CD4-positive, alpha-beta T cell treated with Interleukin-17A for 4 hours (primary cell): ENCODE measurements at regions not wholly inside any gene's neighbourhood (a gene's known extent, or its start where the extent isn't known, plus 50 kb on each side); places are given as distances from the start of the nearest gene placed in this dataset.
"Not testable (repeated sequence)": the region's sequence is repeated elsewhere in the genome, so short reads cannot be mapped to it uniquely, and the experiment has no call there.

Experiments used
- DNase-seq: peaks from one replicate; pipeline ENCODE4 v3.0.0-alpha.2; 2020; ENCODE audit warnings: mixed read lengths

DNA sequence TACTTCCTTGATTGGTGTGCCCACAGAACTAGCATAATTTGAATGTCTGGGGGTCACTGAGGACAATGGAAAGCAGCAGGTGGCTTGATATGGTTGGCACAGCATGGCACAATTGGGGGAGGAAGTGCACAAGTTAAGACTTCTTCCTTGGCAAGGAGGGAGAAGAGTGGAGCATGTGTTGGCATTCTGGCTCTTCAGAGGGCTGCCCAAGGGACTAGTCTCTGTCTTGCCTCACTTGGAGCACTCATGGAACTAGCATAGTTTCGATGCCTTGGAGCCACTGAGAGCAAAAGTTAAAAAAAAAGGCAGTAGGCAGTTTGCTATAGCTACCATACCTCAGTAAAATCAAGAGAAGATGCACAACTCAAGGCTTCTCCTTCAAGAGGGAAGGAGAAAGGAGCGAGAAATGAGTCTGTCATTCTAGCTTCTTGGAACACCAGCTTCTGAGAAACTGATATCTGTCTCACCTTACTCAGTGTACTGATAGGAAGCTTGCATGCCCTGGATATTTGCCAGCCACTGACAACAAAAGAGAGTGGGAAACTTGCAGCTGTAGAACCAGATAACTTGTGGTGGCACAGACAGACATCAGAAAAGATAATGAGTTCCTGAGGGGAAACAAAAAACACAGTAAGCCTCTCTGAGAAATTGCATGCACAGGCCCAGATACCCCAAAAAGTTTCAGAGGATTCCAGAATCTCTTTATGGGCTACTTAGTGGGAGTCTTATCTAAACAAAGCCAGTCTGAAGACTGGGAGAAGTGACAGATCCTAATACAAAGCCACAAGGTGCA, 207.5 kb upstream of the SAMSN1 start:
- DNase-seq: no peak

DNA sequence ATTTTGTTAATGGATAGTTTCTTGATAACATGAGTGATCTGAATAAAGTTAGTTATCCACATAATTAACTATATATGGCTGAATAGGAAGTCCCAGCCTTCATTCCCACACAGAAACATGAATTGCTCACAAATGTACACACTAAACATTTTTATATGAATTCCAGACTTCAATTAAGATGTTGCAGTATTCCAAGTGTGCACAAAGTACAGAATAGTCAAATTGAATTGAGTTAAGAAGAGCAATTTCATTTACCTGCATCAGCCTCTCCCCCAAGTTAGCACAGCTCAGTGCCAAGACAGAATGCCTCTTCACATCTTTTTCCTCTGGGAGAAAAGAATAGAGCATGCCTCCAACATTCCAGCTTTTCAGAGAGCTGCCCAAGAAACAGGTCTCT, 207.0 kb upstream of the SAMSN1 start:
- no peak for DNase-seq

DNA sequence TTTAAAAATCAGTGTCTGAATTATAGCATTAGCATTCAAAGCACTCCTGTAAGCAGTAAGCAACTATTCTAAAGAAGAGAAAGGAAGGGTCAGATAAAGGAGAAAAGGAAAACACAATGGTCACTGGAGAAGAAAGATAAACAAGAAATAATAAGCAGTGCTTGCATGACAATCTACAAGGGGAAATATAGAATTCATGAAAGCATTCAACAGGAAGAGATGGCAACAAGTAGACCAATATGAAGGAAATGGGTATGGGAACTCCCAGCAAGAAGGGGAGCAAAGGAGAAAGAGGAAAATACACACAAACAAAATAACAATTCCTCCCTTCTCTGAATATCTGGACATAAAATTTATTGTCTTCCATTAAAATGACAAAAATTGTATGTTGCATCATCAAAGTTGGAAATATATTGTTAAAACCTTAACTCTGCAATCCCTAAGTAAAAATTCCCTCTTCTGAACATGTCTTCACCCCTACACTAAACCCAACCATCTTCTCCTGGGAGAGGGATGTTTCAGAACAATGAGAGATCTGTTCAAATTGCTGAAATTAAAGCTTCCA, 206.3 kb upstream of the SAMSN1 start:
- no peak for DNase-seq

DNA sequence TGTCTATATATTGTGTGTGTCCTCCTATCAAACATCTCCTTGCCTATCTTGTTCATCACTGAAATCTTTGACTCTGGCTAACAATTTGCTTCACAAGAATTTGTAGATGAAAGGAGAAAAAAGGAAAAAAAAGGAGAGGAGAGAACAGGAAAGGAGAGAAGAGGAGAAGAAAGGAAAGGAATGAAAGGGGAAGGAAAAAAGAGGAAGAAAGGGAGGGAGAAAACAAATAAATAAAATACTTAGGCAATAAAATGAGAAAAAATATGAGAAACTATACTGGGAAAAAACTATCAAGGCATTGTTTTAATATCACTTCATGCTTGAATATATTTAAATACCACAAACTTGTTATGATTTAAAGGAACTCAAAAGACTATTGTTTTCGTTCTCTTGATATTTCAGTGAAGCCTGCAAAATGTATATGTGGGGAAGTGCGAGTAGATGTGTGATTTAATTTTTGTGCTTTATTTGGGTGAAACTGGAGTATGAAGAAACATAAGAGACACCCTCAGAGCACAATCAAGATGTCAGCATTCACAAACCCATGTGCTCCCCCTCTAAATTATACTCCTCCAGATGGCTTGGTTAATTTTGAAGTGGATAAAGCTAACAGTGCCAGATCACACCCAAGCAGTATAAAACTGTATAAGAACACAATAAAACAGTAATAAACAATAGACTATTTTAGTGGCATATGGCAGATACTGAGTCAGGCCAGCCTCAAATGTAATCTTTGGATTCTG, 205.7 kb upstream of the SAMSN1 start:
- no peak for DNase-seq

DNA sequence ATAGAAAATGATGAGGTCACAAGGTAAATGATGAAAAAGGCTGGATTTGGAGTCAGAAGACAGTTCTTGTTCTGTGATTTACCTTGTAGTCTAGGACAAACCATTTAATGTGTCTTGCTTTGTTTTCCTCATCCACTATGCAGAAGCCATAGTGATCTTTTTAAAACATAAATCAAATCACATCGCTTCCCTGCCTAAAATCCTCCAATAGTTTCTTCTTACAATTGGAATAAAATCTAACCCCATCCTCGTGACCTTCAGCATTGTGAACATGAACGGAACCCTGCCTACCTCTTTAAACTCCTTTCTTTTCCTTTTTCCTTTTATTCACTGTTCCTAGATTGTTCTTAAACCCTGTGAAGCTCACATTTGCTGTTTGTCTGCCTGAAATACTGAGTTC, 204.9 kb upstream of the SAMSN1 start:
- DNase-seq: no peak

DNA sequence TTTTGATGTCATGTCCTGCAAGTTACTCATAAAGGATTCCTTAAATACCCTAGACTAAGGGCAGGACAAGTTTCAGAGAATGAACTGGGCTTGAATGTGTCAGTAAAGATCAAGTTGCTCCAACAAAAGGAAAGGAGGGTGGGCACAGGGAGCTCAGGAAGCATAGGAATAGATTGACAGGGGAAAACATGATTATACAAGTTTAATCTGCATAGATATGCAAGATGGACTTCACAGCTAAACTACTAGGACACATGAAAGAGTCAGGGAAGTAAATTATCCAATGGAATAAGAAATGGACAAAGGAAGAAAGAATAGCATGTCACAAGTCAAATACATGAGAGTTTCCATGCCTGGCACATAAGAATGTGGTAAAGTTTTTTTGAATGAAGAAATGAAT, 203.9 kb upstream of the SAMSN1 start:
- DNase-seq: no peak

DNA sequence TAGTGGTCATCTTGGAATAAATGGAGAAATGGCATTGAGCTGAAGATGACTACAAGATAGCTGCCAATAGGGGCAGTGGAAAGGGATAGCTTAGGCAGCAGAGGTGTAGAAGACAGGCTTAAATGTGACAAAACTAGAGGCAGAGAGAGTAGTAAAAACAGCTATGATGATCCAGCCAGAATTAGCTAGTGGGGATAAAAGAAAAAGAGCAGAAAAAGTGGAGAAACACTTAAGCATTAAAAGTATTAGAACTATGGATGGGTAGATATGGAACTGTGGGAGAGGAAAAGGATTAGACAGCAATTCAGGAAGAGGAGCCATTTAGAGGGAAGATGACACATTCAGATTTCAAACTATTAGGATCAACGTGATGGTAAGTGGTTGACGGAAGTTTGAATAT, 202.5 kb upstream of the SAMSN1 start:
- DNase-seq: no peak

DNA sequence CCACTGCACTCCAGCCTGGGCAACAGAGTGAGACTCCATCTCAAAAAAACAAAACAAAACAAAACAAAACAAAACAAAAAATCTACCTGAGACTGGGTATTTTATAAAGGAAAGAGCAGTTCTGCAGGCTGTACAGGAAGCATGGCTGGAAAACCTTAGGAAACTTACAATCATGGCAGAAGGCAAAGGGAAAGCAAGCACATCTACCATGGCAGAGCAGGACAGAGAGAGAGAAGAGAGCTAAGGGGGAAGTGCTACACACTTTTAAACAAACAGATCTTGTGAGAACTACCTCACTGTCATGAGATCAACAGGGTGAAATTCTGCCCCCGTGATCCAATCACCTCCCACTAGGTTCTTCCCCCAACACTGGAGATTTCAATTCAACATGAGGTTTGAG, 198.3 kb upstream of the SAMSN1 start:
- DNase-seq: no peak

DNA sequence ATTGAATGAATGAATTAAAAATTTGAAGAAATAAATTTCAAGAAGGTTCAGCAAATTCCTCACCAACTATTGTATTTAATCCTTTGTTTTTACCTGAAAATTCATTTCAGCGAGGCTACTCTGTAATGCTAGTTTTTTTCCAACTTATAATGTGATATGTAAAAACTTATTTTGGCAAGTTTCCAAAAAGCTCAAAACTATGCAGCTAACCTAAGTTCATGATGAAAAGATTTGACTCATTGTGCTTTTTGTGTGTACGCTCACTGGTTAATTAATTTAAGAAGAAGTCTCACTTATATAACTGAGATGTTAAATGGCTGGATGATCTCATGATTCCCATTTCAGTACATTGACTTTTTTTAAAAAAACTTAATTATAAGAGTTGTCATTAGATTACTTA, 196.0 kb upstream of the SAMSN1 start:
- no peak for DNase-seq

DNA sequence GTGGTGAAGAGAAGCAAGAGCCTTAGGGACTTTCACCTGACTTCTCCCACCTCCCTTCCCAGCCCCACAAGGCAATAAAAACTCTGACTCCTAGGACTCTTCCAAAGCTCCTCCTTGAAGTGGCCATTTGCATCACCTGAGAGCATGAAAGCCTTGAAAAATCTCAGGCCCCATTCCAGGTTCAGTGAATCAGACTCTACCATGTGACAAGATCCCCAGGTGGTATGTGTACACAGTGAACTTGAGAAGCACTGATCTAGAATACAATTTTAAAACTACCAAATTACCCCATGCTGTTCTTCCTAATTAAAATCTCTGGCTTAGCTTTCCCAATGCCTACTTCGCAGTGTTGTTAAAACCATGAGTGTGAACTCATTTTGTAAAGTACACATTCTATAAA, 195.1 kb upstream of the SAMSN1 start:
- no peak for DNase-seq

DNA sequence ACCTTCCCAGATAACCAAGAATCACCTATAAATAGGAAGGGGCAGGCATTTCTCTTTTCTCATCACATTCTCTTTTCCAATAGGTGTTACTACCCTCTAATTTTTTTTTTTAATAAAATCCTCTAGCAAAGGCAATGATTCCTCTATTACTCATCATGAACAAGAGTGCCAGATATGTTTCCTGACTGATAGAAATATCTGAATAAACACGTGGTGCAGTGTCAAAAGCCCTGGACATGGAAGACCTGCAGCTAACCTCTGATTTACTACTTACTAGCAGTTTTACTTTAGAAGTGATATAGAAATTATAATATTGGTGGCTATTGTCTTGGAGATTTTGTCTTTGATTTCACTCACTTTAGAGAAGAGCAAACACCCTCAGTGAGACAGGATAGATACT, 194.6 kb upstream of the SAMSN1 start:
- no peak for DNase-seq

DNA sequence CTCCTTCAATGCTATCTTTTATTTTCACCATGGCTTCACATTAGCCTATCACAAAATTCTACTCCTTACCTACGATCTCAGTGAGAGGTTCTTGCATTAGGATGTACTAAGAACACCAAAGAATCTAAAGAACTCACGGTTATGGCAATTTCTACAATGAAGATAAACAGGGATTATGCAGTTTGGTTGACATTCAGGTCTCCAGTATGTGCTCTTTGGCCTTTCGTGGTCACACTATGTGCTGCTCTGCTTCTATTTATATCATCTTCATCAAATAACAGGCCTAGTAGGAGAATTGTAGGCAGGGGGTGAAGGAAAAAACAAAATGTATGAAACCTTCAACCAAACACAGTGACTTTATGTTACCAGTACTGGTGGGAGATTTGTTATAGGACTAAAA, 194.0 kb upstream of the SAMSN1 start:
- DNase-seq: no peak

DNA sequence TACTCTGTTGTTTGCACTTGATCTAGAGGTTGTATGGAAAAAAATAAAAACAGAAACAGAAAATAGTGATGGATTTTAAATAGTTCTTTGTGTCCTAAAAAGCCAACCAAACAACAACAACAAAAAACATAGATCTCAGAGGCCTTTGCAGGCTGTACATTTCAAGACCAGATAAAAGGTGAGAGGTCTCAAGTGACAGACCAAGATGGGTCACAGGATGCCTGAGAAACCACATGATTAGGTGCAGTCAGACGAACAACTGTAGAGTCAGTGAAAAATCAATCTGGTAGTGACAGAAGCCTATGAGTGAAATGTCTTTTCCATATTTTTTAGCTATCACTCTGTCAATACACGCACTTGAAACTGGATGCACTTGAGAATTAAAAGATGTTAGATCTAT, 193.5 kb upstream of the SAMSN1 start:
- no peak for DNase-seq

DNA sequence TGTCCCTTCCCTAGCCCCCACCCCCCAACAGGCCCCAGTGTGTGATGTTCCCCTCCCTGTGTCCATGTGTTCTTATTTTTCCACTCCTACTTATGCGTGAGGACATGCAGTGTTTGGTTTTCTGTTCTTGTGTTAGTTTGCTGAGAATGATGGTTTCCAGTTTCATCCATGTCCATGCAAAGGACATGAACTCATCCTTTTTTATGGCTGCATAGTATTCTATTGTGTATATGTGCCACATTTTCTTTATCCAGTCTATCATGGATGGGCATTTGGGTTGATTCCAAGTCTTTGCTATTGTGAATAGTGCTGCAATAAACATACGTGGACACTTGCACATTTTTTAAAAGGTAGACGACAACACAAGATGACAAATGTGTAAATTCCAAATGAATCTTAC, 192.5 kb upstream of the SAMSN1 start:
- not testable (repeated sequence) for DNase-seq

DNA sequence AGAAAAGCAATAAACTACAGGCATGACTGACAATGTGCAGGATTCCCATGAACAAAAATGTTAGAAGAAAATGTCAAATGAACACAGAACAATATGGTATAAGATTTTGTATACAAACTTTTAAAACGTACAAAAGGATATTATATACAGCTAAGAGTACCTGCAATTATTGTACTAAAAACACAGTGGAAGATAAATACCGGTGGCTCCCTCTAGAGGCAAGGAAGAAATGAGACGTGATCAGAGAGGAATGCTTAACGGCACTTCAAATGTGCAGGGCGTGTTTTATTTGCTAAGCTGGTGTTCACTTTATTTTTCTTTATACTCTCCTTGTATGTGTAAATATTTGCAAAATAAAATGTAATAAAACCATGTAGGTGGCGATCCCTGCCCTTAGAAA, 191.8 kb upstream of the SAMSN1 start:
- DNase-seq: peak; percentile 66

DNA sequence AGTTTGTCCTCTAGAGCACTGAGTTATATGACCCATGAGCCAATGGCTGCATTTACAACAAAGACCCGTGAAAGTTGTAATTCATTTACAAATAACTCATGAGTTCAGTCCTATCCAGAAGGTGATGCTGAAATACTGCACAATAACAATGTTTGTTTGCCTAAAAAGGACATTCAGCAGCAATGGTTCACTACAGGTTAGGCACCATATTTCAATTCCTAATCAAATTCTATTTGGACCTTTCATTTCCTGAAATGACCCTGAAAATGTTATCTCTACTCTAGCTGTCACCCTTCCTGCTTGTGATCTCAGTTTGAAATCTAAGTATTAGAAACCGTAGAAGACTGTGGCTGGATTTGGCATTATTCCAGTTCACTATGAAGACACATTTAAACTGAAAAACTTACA, 191.2 kb upstream of the SAMSN1 start:
- no peak for DNase-seq

DNA sequence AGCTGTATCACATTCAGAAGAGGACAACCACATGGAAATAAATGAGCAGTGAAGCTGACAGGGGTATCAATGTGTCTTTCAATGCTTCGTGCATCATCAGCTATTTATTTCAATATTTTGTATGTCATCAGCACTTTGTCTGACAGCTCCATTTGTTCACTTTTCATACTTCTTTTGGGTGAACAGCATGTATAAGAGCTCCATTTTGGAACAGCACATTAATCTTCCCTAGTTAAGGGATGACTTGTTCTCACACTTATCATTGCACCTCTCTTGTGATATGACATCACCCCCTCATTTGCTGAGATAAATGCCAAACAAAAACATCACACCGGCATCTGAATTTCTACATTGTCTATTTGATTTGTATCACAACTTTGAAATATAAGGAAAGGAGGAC, 190.6 kb upstream of the SAMSN1 start:
- DNase-seq: no peak

DNA sequence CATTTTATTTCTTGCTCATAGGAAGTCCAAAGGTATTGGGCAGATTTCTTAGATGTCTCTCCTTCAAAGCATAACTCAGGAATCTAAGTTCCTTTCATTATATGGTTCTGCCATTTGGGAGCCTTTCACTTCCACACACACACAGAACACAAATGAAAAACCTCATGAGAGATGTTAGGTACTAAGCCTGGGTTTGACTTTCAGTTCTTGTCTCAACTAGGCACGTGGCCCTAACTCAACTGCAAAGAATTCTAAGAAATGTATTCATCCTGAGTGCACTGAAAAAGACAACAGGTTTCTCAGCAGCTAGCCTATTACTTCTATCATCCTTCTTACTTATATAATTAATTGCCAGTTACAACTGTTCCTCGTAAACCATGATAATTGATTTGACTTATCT, 190.0 kb upstream of the SAMSN1 start:
- no peak for DNase-seq

DNA sequence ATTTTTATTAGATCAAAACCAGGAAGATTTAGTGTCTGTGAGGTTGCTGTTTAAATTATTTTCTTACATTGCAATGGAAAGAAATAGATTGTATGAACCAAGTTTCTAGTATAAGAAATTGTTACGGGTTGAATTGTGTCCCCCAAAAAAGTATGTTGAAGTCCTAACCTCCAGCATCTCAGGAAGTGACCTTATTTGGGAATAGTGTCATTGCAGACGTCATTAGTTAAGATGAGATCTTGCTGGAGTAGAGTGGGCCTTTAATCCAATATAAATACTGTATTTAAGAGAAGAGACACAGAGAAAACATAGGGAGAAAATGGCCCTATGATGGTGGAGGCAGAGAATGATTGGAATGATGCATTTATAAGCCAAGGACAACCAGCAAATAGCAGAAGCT, 188.7 kb upstream of the SAMSN1 start:
- DNase-seq: no peak

DNA sequence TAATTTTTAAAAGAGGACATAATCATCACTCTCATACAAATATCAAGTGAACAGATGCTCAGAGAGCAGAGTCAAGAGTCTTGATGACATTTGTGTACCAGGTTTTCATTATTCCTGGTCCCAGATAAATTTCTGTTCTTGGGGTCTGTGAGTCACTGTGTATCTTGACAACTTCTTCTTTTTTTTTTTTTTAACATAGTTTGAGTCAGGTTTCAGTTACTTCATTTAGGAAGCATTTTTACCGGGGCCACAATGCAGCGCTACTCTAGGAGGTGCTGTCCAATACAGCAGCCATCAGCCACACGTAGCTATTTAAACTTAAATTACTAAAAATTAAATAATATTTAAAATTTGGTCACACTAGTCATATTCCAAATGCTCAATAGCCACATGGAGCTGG, 188.1 kb upstream of the SAMSN1 start:
- no peak for DNase-seq

DNA sequence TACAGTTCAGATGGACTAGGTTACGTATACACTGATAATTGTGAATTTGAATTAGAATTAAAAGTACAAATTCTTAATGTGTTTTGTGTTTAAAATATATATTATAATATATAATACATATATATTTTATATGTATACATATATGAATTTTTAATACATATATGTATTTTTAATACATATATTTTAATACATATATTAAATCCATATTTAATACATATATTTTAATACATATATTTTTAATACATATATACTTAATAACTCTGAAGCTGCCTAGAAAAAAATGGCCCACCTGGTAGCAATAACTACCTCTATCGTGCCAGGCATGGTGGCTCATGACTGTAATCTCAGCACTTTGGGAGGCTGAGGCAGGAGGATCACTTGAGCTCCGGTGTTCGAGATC, 179.1 kb upstream of the SAMSN1 start:
- no peak for DNase-seq

DNA sequence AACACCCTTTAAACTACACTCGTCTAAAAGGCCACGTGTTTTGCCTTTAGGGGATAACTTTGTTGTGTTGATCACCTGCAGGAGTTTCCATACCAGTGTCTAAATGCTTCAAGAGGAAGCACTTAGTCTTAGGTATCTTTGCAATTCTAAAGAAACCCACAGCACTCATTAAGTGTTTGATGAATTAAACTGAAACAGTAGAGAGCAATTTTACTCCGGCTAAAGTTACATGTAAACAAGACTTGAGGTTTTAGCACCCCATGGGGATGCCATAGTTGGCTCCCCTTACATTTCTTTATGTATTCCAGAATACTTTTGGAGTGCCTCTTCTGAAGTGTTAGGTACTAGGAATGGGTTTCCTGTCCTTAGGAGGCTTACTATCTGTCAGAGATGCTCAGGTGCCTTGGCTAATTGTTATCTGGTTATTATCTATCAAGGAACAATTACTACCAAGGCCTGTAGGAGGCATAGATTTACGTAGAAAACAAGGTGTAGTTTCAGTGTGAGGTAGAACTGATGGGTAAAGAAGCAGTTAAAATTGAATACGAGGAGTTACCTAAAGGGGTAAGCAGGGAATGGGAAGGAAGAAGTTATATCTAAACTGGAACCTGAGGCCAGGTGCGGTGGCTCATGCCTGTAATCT, 176.8 kb upstream of the SAMSN1 start:
- DNase-seq: no peak

DNA sequence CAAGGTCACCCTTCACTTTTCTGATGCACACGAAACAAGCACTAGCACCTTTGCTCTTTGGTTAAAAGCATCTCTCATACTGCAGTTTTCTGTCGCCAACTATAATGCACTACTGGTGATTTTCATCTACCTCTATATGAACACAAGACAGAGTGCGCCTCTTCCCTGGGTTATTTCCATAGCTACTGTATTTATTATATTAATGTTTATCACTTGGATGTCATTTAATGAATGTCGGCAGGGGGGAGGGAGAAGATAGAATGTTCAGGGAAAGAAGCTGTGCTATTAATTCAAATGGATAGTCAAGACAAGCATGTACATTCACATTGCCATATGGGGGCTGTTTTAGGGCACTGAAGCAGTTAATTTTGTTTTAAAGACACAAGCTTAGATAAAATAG, 174.1 kb upstream of the SAMSN1 start:
- DNase-seq: no peak

DNA sequence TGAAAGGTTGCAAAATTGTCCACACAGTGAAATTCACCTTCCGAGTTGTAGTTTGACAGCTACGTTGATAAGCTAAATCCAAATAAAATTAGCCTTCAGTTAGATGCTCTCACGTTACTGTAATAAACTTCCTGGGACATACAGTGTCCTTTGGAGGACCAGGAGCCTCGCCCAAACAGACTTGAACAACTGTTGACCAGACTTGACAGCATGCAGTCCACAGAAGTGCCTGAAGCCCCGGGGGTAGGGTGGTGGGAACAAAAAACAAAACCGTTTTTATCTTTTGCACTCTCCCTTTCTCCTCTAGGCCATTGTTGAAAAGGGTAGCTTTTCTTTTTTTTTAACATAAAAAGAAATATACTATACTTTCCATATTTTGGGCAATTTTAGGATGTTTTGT, 172.8 kb upstream of the SAMSN1 start:
- DNase-seq: no peak
